ENCODE measurements at regions not wholly inside any gene's neighbourhood (a gene's known extent, or its start where the extent isn't known, plus 50 kb on each side); places are given as distances from the start of the nearest gene placed in this dataset.

GRCh38 chr12:125245581-125246557, 180.6 kb downstream of the AACS start:
- Histone ChIP-seq H3K4me3 (no peak overlapping the region), H3K27ac (no peak overlapping the region), H3K4me1 (ENCODE audit: control insufficient read depth in 1 of 2, low read depth in 2 of 2) (no peaks in the 10 kb centered on the region), H3K36me3 (no peaks in the 10 kb centered on the region), H3K9me3 (no peaks in the 10 kb centered on the region), H3K27me3 (replicated peaks; ENCODE audit: insufficient read depth) (no peaks in the 10 kb centered on the region)
- no peak for TF ChIP-seq CTCF (IDR thresholded peaks at IDR 0.05)
- DNase-seq (ENCODE audit: low spot score) (no peak), ATAC-seq (ENCODE audit: insufficient number of reproducible peaks, low FRiP score, low read depth) (no peak)

GRCh38 chr12:125247477-125247876, 182.2 kb downstream of the AACS start:
- H3K9me3 ChIP-seq = no peaks in the 10 kb centered on the region
- no peak overlapping the region for H3K4me3 ChIP-seq
- H3K36me3 ChIP-seq = no peaks in the 10 kb centered on the region
- no peak for TF ChIP-seq CTCF (IDR thresholded peaks at IDR 0.05)
- ATAC-seq (ENCODE audit: insufficient number of reproducible peaks, low FRiP score, low read depth) = no peak
- H3K27ac ChIP-seq = no peak overlapping the region
- no peaks in the 10 kb centered on the region for H3K4me1 ChIP-seq (ENCODE audit: control insufficient read depth in 1 of 2, low read depth in 2 of 2)
- no peak for DNase-seq (ENCODE audit: low spot score)
- no peaks in the 10 kb centered on the region for H3K27me3 ChIP-seq (replicated peaks; ENCODE audit: insufficient read depth)

- Histone ChIP-seq H3K36me3 (no peaks in the 10 kb centered on the region), H3K27me3 (replicated peaks; ENCODE audit: insufficient read depth) (no peaks in the 10 kb centered on the region), H3K27ac (no peak overlapping the region), H3K9me3 (no peaks in the 10 kb centered on the region), H3K4me1 (ENCODE audit: control insufficient read depth in 1 of 2, low read depth in 2 of 2) (no peaks in the 10 kb centered on the region), H3K4me3 (no peak overlapping the region)
- DNase-seq (ENCODE audit: low spot score) (no peak), ATAC-seq (ENCODE audit: insufficient number of reproducible peaks, low FRiP score, low read depth) (no peak)
- TF ChIP-seq CTCF (IDR thresholded peaks at IDR 0.05) = no peak
Observed at GRCh38 chr12:125249066-125249824, 184.0 kb downstream of the AACS start.

GRCh38 chr12:125249932-125250331, 184.7 kb downstream of the AACS start:
- H3K27me3 ChIP-seq (replicated peaks; ENCODE audit: insufficient read depth) = no peaks in the 10 kb centered on the region
- H3K27ac ChIP-seq = no peak overlapping the region

More at GRCh38 chr12:125249932-125250331, 184.7 kb downstream of the AACS start:
- ATAC-seq (ENCODE audit: insufficient number of reproducible peaks, low FRiP score, low read depth) (no peak), DNase-seq (ENCODE audit: low spot score) (no peak)
- Histone ChIP-seq H3K36me3 (no peaks in the 10 kb centered on the region), H3K4me3 (no peak overlapping the region), H3K4me1 (ENCODE audit: control insufficient read depth in 1 of 2, low read depth in 2 of 2) (no peaks in the 10 kb centered on the region), H3K9me3 (no peaks in the 10 kb centered on the region)
- no peak for TF ChIP-seq CTCF (IDR thresholded peaks at IDR 0.05)
